ENCODE measurements at regions not wholly inside any gene's neighbourhood (a gene's known extent, or its start where the extent isn't known, plus 50 kb on each side); places are given as distances from the start of the nearest gene placed in this dataset.

- DNase-seq: no peak
Observed at GRCh38 chr22:49094151-49094550, 733.5 kb downstream of the BRD1 start.

GRCh38 chr22:49093192-49093880 is 734.3 kb downstream of the BRD1 start:
- DNase-seq: no peak

- no peak for DNase-seq
Observed at GRCh38 chr22:49092716-49093115, 735.0 kb downstream of the BRD1 start.

- DNase-seq: no peak
Observed at GRCh38 chr22:49091917-49092545, 735.6 kb downstream of the BRD1 start.

- no peak for DNase-seq
Observed at GRCh38 chr22:49091451-49091850, 736.2 kb downstream of the BRD1 start.

GRCh38 chr22:49090853-49091135 is 736.9 kb downstream of the BRD1 start:
- no peak for DNase-seq

GRCh38 chr22:49090061-49090852 is 737.4 kb downstream of the BRD1 start:
- no peak for DNase-seq

- DNase-seq: no peak
Observed at GRCh38 chr22:49088801-49089791, 738.6 kb downstream of the BRD1 start.

GRCh38 chr22:49087716-49088601 is 739.7 kb downstream of the BRD1 start:
- no peak for DNase-seq

GRCh38 chr22:49087198-49087597 is 740.5 kb downstream of the BRD1 start:
- no peak for DNase-seq

GRCh38 chr22:49086606-49087157 is 741.0 kb downstream of the BRD1 start:
- no peak for DNase-seq

GRCh38 chr22:49086181-49086580 is 741.5 kb downstream of the BRD1 start:
- DNase-seq: no peak

- no peak for DNase-seq
Observed at GRCh38 chr22:49084206-49084605, 743.5 kb downstream of the BRD1 start.

GRCh38 chr22:49083607-49084006 is 744.1 kb downstream of the BRD1 start:
- DNase-seq: no peak

GRCh38 chr22:49082451-49082850 is 745.2 kb downstream of the BRD1 start:
- DNase-seq: no peak

GRCh38 chr22:49081926-49082325 is 745.7 kb downstream of the BRD1 start:
- DNase-seq: no peak

- DNase-seq: no peak
Observed at GRCh38 chr22:49081261-49081666, 746.4 kb downstream of the BRD1 start.

GRCh38 chr22:49080631-49081030 is 747.0 kb downstream of the BRD1 start:
- DNase-seq: no peak

GRCh38 chr22:49079743-49080500 is 747.8 kb downstream of the BRD1 start:
- no peak for DNase-seq

GRCh38 chr22:49079027-49079725 is 748.5 kb downstream of the BRD1 start:
- no peak for DNase-seq

Measured in inflammatory macrophage treated with lipopolysaccharide for 1 hour (primary cell).